ENCODE measurements at regions not wholly inside any gene's neighbourhood (a gene's known extent, or its start where the extent isn't known, plus 50 kb on each side); places are given as distances from the start of the nearest gene placed in this dataset.
A peak's percentile ranks its signal among the peaks of the same experiment; 100 is the strongest.

GRCh38 chr14:71187633-71188356, 280.5 kb downstream of the PCNX1 start:
- Histone ChIP-seq H3K27me3 (replicated peaks in 2 of 5; ENCODE audit: control insufficient read depth in 4 of 5, insufficient read depth in 5 of 5, low read length in 4 of 5) (no peaks in the 10 kb centered on the region), H3K9me3 (ENCODE audit: control extremely low read depth in 1 of 5, control insufficient read depth in 4 of 5, insufficient read depth in 2 of 5, low read depth in 1 of 5, low read length in 4 of 5) (peaks cover 0 to 3% (median 0%) of the 10 kb centered on the region in 5 experiments), H3K36me3 (ENCODE audit: control insufficient read depth in 4 of 4, insufficient read depth in 4 of 4, low read length in 3 of 4) (no peaks in the 10 kb centered on the region), H3K4me3 (ENCODE audit: control insufficient read depth in 1 of 7, extremely low read depth in 1 of 7, insufficient read depth in 4 of 7, low read depth in 2 of 7, low read length in 6 of 7) (no peak overlapping the region), H3K4me1 (ENCODE audit: control extremely low read depth in 1 of 4, control insufficient read depth in 4 of 4, insufficient read depth in 4 of 4, low read length in 3 of 4) (no peaks in the 10 kb centered on the region), H3K27ac (ENCODE audit: insufficient read depth in 1 of 2, low read depth in 1 of 2, low read length in 2 of 2, poor library complexity in 1 of 2, severe bottlenecking in 2 of 2) (no peak overlapping the region)
- CTCF ChIA-PET, result interaction anchor here (0.8 kb wide), 2 partner anchors 15 to 48 kb away, joined by 3 read pairs; no protein-coding TSS in a partner anchor
- POLR2A ChIA-PET, result interaction anchor here (0.6 kb wide), 1 partner anchor 786 kb away, joined by 3 read pairs; no protein-coding TSS in a partner anchor
- DNase-seq, result no peak
- 79% methylated on average over 8 of the region's 11 CpGs for WGBS (ENCODE audit: insufficient coverage)

- CTCF ChIA-PET, result no interaction called here
- H3K9me3 ChIP-seq (ENCODE audit: control extremely low read depth in 1 of 5, control insufficient read depth in 4 of 5, insufficient read depth in 2 of 5, low read depth in 1 of 5, low read length in 4 of 5), result peaks cover 0 to 3% (median 0%) of the 10 kb centered on the region in 5 experiments
- 29% methylated on average over 1 of the region's 5 CpGs for WGBS (ENCODE audit: insufficient coverage)
- no peaks in the 10 kb centered on the region for H3K36me3 ChIP-seq (ENCODE audit: control insufficient read depth in 4 of 4, insufficient read depth in 4 of 4, low read length in 3 of 4)
- H3K4me3 ChIP-seq (ENCODE audit: control insufficient read depth in 1 of 7, extremely low read depth in 1 of 7, insufficient read depth in 4 of 7, low read depth in 2 of 7, low read length in 6 of 7), result no peak overlapping the region
- H3K27me3 ChIP-seq (replicated peaks in 2 of 5; ENCODE audit: control insufficient read depth in 4 of 5, insufficient read depth in 5 of 5, low read length in 4 of 5), result no peaks in the 10 kb centered on the region
- H3K4me1 ChIP-seq (ENCODE audit: control extremely low read depth in 1 of 4, control insufficient read depth in 4 of 4, insufficient read depth in 4 of 4, low read length in 3 of 4), result no peaks in the 10 kb centered on the region
- no peak overlapping the region for H3K27ac ChIP-seq (ENCODE audit: insufficient read depth in 1 of 2, low read depth in 1 of 2, low read length in 2 of 2, poor library complexity in 1 of 2, severe bottlenecking in 2 of 2)
- no peak for DNase-seq
- POLR2A ChIA-PET, result interaction anchor here (0.6 kb wide), 1 partner anchor 155 kb away, joined by 3 read pairs; no protein-coding TSS in a partner anchor
Observed at GRCh38 chr14:71190770-71191374, 283.6 kb downstream of the PCNX1 start.

- H3K4me3 ChIP-seq (ENCODE audit: control insufficient read depth in 1 of 7, extremely low read depth in 1 of 7, insufficient read depth in 4 of 7, low read depth in 2 of 7, low read length in 6 of 7), result no peak overlapping the region
- H3K9me3 ChIP-seq (ENCODE audit: control extremely low read depth in 1 of 5, control insufficient read depth in 4 of 5, insufficient read depth in 2 of 5, low read depth in 1 of 5, low read length in 4 of 5), result peaks cover 0 to 3% (median 0%) of the 10 kb centered on the region in 5 experiments
- H3K27ac ChIP-seq (ENCODE audit: insufficient read depth in 1 of 2, low read depth in 1 of 2, low read length in 2 of 2, poor library complexity in 1 of 2, severe bottlenecking in 2 of 2), result no peak overlapping the region
- 88% methylated on average over 1 of the region's 1 CpG for WGBS (ENCODE audit: insufficient coverage)
- no peak for DNase-seq
- no peaks in the 10 kb centered on the region for H3K36me3 ChIP-seq (ENCODE audit: control insufficient read depth in 4 of 4, insufficient read depth in 4 of 4, low read length in 3 of 4)
- no peaks in the 10 kb centered on the region for H3K4me1 ChIP-seq (ENCODE audit: control extremely low read depth in 1 of 4, control insufficient read depth in 4 of 4, insufficient read depth in 4 of 4, low read length in 3 of 4)
- ChIA-PET CTCF (no interaction called here), POLR2A (no interaction called here)
- H3K27me3 ChIP-seq (replicated peaks in 2 of 5; ENCODE audit: control insufficient read depth in 4 of 5, insufficient read depth in 5 of 5, low read length in 4 of 5), result no peaks in the 10 kb centered on the region
Observed at GRCh38 chr14:71193663-71194062, 286.4 kb downstream of the PCNX1 start.

GRCh38 chr14:71194251-71194650, 287.0 kb downstream of the PCNX1 start:
- Histone ChIP-seq H3K27ac (ENCODE audit: insufficient read depth in 1 of 2, low read depth in 1 of 2, low read length in 2 of 2, poor library complexity in 1 of 2, severe bottlenecking in 2 of 2) (no peak overlapping the region), H3K4me3 (ENCODE audit: control insufficient read depth in 1 of 7, extremely low read depth in 1 of 7, insufficient read depth in 4 of 7, low read depth in 2 of 7, low read length in 6 of 7) (no peak overlapping the region), H3K27me3 (replicated peaks in 2 of 5; ENCODE audit: control insufficient read depth in 4 of 5, insufficient read depth in 5 of 5, low read length in 4 of 5) (no peaks in the 10 kb centered on the region), H3K9me3 (ENCODE audit: control extremely low read depth in 1 of 5, control insufficient read depth in 4 of 5, insufficient read depth in 2 of 5, low read depth in 1 of 5, low read length in 4 of 5) (peaks cover 0 to 3% (median 0%) of the 10 kb centered on the region in 5 experiments), H3K36me3 (ENCODE audit: control insufficient read depth in 4 of 4, insufficient read depth in 4 of 4, low read length in 3 of 4) (no peaks in the 10 kb centered on the region), H3K4me1 (ENCODE audit: control extremely low read depth in 1 of 4, control insufficient read depth in 4 of 4, insufficient read depth in 4 of 4, low read length in 3 of 4) (no peaks in the 10 kb centered on the region)
- no CpG with 5 or more reads among the region's 1 CpG for WGBS (ENCODE audit: insufficient coverage)
- ChIA-PET POLR2A (no interaction called here), CTCF (no interaction called here)
- DNase-seq, result no peak

GRCh38 chr14:71196921-71197320, 289.7 kb downstream of the PCNX1 start:
- Histone ChIP-seq H3K27me3 (replicated peaks in 2 of 5; ENCODE audit: control insufficient read depth in 4 of 5, insufficient read depth in 5 of 5, low read length in 4 of 5) (no peaks in the 10 kb centered on the region), H3K36me3 (ENCODE audit: control insufficient read depth in 4 of 4, insufficient read depth in 4 of 4, low read length in 3 of 4) (no peaks in the 10 kb centered on the region), H3K9me3 (ENCODE audit: control extremely low read depth in 1 of 5, control insufficient read depth in 4 of 5, insufficient read depth in 2 of 5, low read depth in 1 of 5, low read length in 4 of 5) (peaks cover 0 to 5% (median 0%) of the 10 kb centered on the region in 5 experiments), H3K4me1 (ENCODE audit: control extremely low read depth in 1 of 4, control insufficient read depth in 4 of 4, insufficient read depth in 4 of 4, low read length in 3 of 4) (no peaks in the 10 kb centered on the region), H3K4me3 (ENCODE audit: control insufficient read depth in 1 of 7, extremely low read depth in 1 of 7, insufficient read depth in 4 of 7, low read depth in 2 of 7, low read length in 6 of 7) (no peak overlapping the region), H3K27ac (ENCODE audit: insufficient read depth in 1 of 2, low read depth in 1 of 2, low read length in 2 of 2, poor library complexity in 1 of 2, severe bottlenecking in 2 of 2) (no peak overlapping the region)
- POLR2A ChIA-PET, result no interaction called here
- WGBS (ENCODE audit: insufficient coverage), result 91% methylated on average over 6 of the region's 6 CpGs
- CTCF ChIA-PET, result interaction anchor here (0.9 kb wide), 1 partner anchor 54 kb away, joined by 4 read pairs; no protein-coding TSS in a partner anchor
- no peak for DNase-seq

GRCh38 chr14:71198687-71199086, 291.4 kb downstream of the PCNX1 start:
- H3K4me1 ChIP-seq (ENCODE audit: control extremely low read depth in 1 of 4, control insufficient read depth in 4 of 4, insufficient read depth in 4 of 4, low read length in 3 of 4), result no peaks in the 10 kb centered on the region
- CTCF ChIA-PET, result no interaction called here

GRCh38 chr14:71201840-71202239, 294.6 kb downstream of the PCNX1 start:
- Histone ChIP-seq H3K27ac (ENCODE audit: insufficient read depth in 1 of 2, low read depth in 1 of 2, low read length in 2 of 2, poor library complexity in 1 of 2, severe bottlenecking in 2 of 2) (no peak overlapping the region), H3K4me3 (ENCODE audit: control insufficient read depth in 1 of 7, extremely low read depth in 1 of 7, insufficient read depth in 4 of 7, low read depth in 2 of 7, low read length in 6 of 7) (no peak overlapping the region), H3K4me1 (ENCODE audit: control extremely low read depth in 1 of 4, control insufficient read depth in 4 of 4, insufficient read depth in 4 of 4, low read length in 3 of 4) (no peaks in the 10 kb centered on the region), H3K36me3 (ENCODE audit: control insufficient read depth in 4 of 4, insufficient read depth in 4 of 4, low read length in 3 of 4) (no peaks in the 10 kb centered on the region), H3K27me3 (replicated peaks in 2 of 5; ENCODE audit: control insufficient read depth in 4 of 5, insufficient read depth in 5 of 5, low read length in 4 of 5) (no peaks in the 10 kb centered on the region), H3K9me3 (ENCODE audit: control extremely low read depth in 1 of 5, control insufficient read depth in 4 of 5, insufficient read depth in 2 of 5, low read depth in 1 of 5, low read length in 4 of 5) (peaks cover 0 to 5% (median 0%) of the 10 kb centered on the region in 5 experiments)
- 83% methylated on average over 1 of the region's 1 CpG for WGBS (ENCODE audit: insufficient coverage)
- ChIA-PET CTCF (no interaction called here), POLR2A (no interaction called here)
- DNase-seq, result no peak

More at GRCh38 chr14:71198687-71199086, 291.4 kb downstream of the PCNX1 start:
- no peaks in the 10 kb centered on the region for H3K36me3 ChIP-seq (ENCODE audit: control insufficient read depth in 4 of 4, insufficient read depth in 4 of 4, low read length in 3 of 4)
- no peak overlapping the region for H3K27ac ChIP-seq (ENCODE audit: insufficient read depth in 1 of 2, low read depth in 1 of 2, low read length in 2 of 2, poor library complexity in 1 of 2, severe bottlenecking in 2 of 2)
- no peaks in the 10 kb centered on the region for H3K27me3 ChIP-seq (replicated peaks in 2 of 5; ENCODE audit: control insufficient read depth in 4 of 5, insufficient read depth in 5 of 5, low read length in 4 of 5)
- H3K4me3 ChIP-seq (ENCODE audit: control insufficient read depth in 1 of 7, extremely low read depth in 1 of 7, insufficient read depth in 4 of 7, low read depth in 2 of 7, low read length in 6 of 7), result no peak overlapping the region
- H3K9me3 ChIP-seq (ENCODE audit: control extremely low read depth in 1 of 5, control insufficient read depth in 4 of 5, insufficient read depth in 2 of 5, low read depth in 1 of 5, low read length in 4 of 5), result peaks cover 0 to 5% (median 0%) of the 10 kb centered on the region in 5 experiments
- peak in 2 of 3 donors; percentile 3 to 27 for DNase-seq
- 72% methylated on average over 4 of the region's 5 CpGs for WGBS (ENCODE audit: insufficient coverage)
- POLR2A ChIA-PET, result no interaction called here
